Liver (tissue), 8 donors: ENCODE measurements at regions not wholly inside any gene's neighbourhood (a gene's known extent, or its start where the extent isn't known, plus 50 kb on each side); places are given as distances from the start of the nearest gene placed in this dataset.

Experiments used
- DNase-seq: peaks from one replicate; pipeline ENCODE4 v3.0.0-alpha.2; 2017; ENCODE audit warnings: low spot score
- H3K27ac ChIP-seq, 2 donors: one replicate each; pipeline ENCODE4 v1.7.0; 2013; ENCODE audit warnings: inconsistent platforms in 2 of 2, low read length in 2 of 2, control low read depth in 1 of 2, low read depth in 1 of 2, mild to moderate bottlenecking in 1 of 2
- H3K27me3 ChIP-seq, 4 donors: one replicate each; pipeline versions ENCODE4 v1.6.1 to v1.7.0; 2013; ENCODE audit warnings: low read length in 3 of 4, inconsistent platforms in 1 of 4, mild to moderate bottlenecking in 1 of 4, moderate library complexity in 1 of 4; ENCODE audit not compliant: control insufficient read depth in 4 of 4, insufficient read depth in 4 of 4
- H3K36me3 ChIP-seq, 4 donors: one replicate each; pipeline versions ENCODE4 v1.6.1 to v1.7.0; 2013; ENCODE audit warnings: low read length in 3 of 4, mild to moderate bottlenecking in 3 of 4, low read depth in 1 of 4, moderate library complexity in 1 of 4; ENCODE audit not compliant: control insufficient read depth in 4 of 4, insufficient read depth in 3 of 4
- H3K4me1 ChIP-seq, 4 donors: one replicate each; pipeline versions ENCODE4 v1.6.1 to v1.7.0; 2013; ENCODE audit warnings: low read length in 3 of 4, mild to moderate bottlenecking in 3 of 4, moderate library complexity in 1 of 4; ENCODE audit not compliant: control insufficient read depth in 4 of 4, insufficient read depth in 4 of 4
- H3K4me3 ChIP-seq, 3 donors: one replicate each; pipeline versions ENCODE4 v1.6.1 to v1.7.0; 2013; ENCODE audit warnings: low read length in 3 of 3, control low read depth in 1 of 3, low read depth in 1 of 3, mild to moderate bottlenecking in 1 of 3
- H3K9ac ChIP-seq, 2 donors: one replicate each; pipeline ENCODE4 v1.7.0; 2013; ENCODE audit warnings: low read length in 2 of 2, mild to moderate bottlenecking in 2 of 2, moderate library complexity in 2 of 2, control low read depth in 1 of 2, low read depth in 1 of 2
- H3K9me3 ChIP-seq, 4 donors: one replicate each; pipeline versions ENCODE4 v1.6.1 to v1.7.0; 2013; ENCODE audit warnings: low read length in 3 of 4; ENCODE audit not compliant: control insufficient read depth in 4 of 4
- CTCF ChIP-seq: fragments of 150-350 bp; IDR thresholded peaks from 2 replicates; pipeline ENCODE4 v1.5.1; 2017; ENCODE audit warnings: improper control_type of control experiment, low read depth, low read length; ENCODE audit not compliant: missing input control
- EGR1 ChIP-seq, 2 donors: IDR thresholded peaks; 2 replicates each; pipeline ENCODE4 v1.6.1; 2016 to 2018; ENCODE audit warnings: antibody characterized with exemption in 2 of 2, low read depth in 2 of 2
- FOXA1 ChIP-seq: IDR thresholded peaks from 2 replicates; pipeline ENCODE4 v1.6.1; 2016; ENCODE audit warnings: antibody characterized with exemption
- FOXA2 ChIP-seq: IDR thresholded peaks from 2 replicates; pipeline ENCODE4 v1.6.1; 2016; ENCODE audit warnings: antibody characterized with exemption
- GABPA ChIP-seq, 2 donors: IDR thresholded peaks in 1 of 2; conservative IDR thresholded peaks in 1 of 2; 2 replicates each; pipeline ENCODE4 v1.6.1; 2016; ENCODE audit warnings: antibody characterized with exemption in 2 of 2, mild to moderate bottlenecking in 1 of 2, moderate library complexity in 1 of 2
- HNF4A ChIP-seq, 2 donors: conservative IDR thresholded peaks; 2 replicates each; pipeline ENCODE4 v1.6.1; 2016; ENCODE audit warnings: antibody characterized with exemption in 2 of 2, mild to moderate bottlenecking in 2 of 2
- HNF4G ChIP-seq: IDR thresholded peaks from 2 replicates; pipeline ENCODE4 v1.6.1; 2016; ENCODE audit warnings: antibody characterized with exemption
- JUND ChIP-seq, 2 donors: IDR thresholded peaks; 2 replicates each; pipeline ENCODE4 v1.6.1; 2016; ENCODE audit warnings: antibody characterized with exemption in 2 of 2
- MAX ChIP-seq: IDR thresholded peaks from 2 replicates; pipeline ENCODE4 v1.6.1; 2016; ENCODE audit warnings: antibody characterized with exemption
- NR2F2 ChIP-seq: IDR thresholded peaks from 2 replicates; pipeline ENCODE4 v1.6.1; 2016; ENCODE audit warnings: antibody characterized with exemption
- RAD21 ChIP-seq, 2 donors: IDR thresholded peaks; 2 replicates each; pipeline ENCODE4 v1.6.1; 2016; ENCODE audit warnings: antibody characterized with exemption in 2 of 2, mild to moderate bottlenecking in 2 of 2
- REST ChIP-seq: IDR thresholded peaks from 2 replicates; pipeline ENCODE4 v1.6.1; 2016; ENCODE audit warnings: antibody characterized with exemption, mild to moderate bottlenecking
- RXRA ChIP-seq, 2 donors: IDR thresholded peaks; 2 replicates each; pipeline ENCODE4 v1.6.1; 2017 to 2018; ENCODE audit warnings: antibody characterized with exemption in 2 of 2, mild to moderate bottlenecking in 1 of 2
- SP1 ChIP-seq: IDR thresholded peaks from 2 replicates; pipeline ENCODE4 v1.6.1; 2018; ENCODE audit warnings: antibody characterized with exemption, mild to moderate bottlenecking
- TAF1 ChIP-seq: conservative IDR thresholded peaks from 2 replicates; pipeline ENCODE4 v1.6.1; 2016; ENCODE audit warnings: antibody characterized with exemption, mild to moderate bottlenecking
- YY1 ChIP-seq: IDR thresholded peaks from 2 replicates; pipeline ENCODE4 v1.6.1; 2016; ENCODE audit warnings: antibody characterized with exemption, mild to moderate bottlenecking
- ZBTB33 ChIP-seq: IDR thresholded peaks from 2 replicates; pipeline ENCODE4 v1.6.1; 2016; ENCODE audit warnings: antibody characterized with exemption
- WGBS: extraction: QIAGEN DNeasy Blood & Tissue Kit; methylation state at CpG from one replicate; pipeline ENCODE4 v1.1.7; 2013; 5-methylcytosine and 5-hydroxymethylcytosine counted together
- TF ChIP-seq, protein P1 (sequence below): IDR thresholded peaks from 2 replicates; pipeline ENCODE4 v1.6.1; 2016; ENCODE audit warnings: antibody characterized with exemption
- donor health status: healthy.
- donor health status: healthy.
- donor health status: healthy.
- donor health status: healthy.
- donor health status: healthy.

DNA sequence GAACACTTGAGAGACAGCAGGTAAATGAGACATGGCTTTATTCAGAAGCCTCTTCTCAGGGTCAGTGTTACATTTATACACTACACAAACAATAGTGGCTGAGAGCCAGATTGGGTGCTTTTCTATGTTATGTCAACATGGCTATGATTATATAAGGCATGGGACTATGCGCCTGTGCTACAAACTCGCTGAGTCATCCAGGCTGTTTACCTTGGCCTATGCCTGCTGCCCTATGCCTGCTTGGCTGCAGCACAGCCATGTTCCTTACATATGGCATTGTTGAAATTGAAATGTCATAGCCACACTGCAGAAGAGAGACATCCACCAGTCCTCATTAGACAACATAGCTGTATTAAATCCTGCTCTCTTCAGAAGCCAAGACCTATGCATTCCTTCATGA lies 236.3 kb upstream of the NWD2 start:
- no peak for DNase-seq
- 24% methylated on average over 2 of the region's 2 CpGs for WGBS
- TF ChIP-seq CTCF (no peak), MAX (no peak), JUND (IDR thresholded peaks at IDR 0.05) (no peak), ZBTB33 (no peak), RXRA (IDR thresholded peaks at IDR 0.05) (no peak), EGR1 (IDR thresholded peaks at IDR 0.05; ENCODE audit: low read depth in 2 of 2) (no peak), TAF1 (no peak), FOXA2 (peak; percentile 34)
- no peaks in the 10 kb centered on the region for H3K4me1 ChIP-seq
- no peak overlapping the region for H3K9ac ChIP-seq
- no peaks in the 10 kb centered on the region for H3K9me3 ChIP-seq
- H3K36me3 ChIP-seq: no peaks in the 10 kb centered on the region
- H3K4me3 ChIP-seq: no peak overlapping the region
- H3K27me3 ChIP-seq: no peaks in the 10 kb centered on the region
- H3K27ac ChIP-seq: no peak overlapping the region

DNA sequence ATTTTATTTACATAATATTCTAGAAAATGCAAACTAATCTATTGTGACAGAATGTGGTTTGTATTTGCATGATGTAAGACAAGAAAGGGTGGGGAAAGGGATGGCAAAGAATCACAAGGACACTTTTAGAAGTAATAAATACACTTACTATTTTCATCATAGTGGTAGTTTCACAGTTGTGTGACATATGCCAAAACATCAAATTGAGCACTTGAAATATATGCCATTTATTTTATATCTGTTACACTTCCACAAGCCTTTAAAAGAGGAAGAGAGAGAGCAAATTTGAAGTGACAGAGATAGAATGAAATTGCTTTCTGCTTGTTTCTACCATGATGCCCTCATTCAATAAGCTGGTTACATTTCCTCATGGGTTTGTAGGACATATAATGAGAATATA lies 230.0 kb upstream of the NWD2 start:
- Histone ChIP-seq H3K36me3 (no peaks in the 10 kb centered on the region), H3K27ac (no peak overlapping the region), H3K4me3 (no peak overlapping the region), H3K4me1 (no peaks in the 10 kb centered on the region), H3K9ac (no peak overlapping the region), H3K9me3 (no peaks in the 10 kb centered on the region), H3K27me3 (no peaks in the 10 kb centered on the region)
- TF ChIP-seq, protein P1, sequence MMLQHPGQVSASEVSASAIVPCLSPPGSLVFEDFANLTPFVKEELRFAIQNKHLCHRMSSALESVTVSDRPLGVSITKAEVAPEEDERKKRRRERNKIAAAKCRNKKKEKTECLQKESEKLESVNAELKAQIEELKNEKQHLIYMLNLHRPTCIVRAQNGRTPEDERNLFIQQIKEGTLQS: no peak
- TF ChIP-seq FOXA1 (no peak), HNF4A (conservative IDR thresholded peaks at IDR 0.05) (no peak)
- no peak for DNase-seq

- Histone ChIP-seq H3K9ac (no peak overlapping the region), H3K4me3 (no peak overlapping the region), H3K9me3 (no peaks in the 10 kb centered on the region), H3K27ac (no peak overlapping the region), H3K27me3 (no peaks in the 10 kb centered on the region), H3K4me1 (no peaks in the 10 kb centered on the region), H3K36me3 (no peaks in the 10 kb centered on the region)
- TF ChIP-seq FOXA1: no peak
- TF ChIP-seq ZBTB33: no peak
- TF ChIP-seq HNF4A (conservative IDR thresholded peaks at IDR 0.05): no peak
- no peak for TF ChIP-seq HNF4G
- TF ChIP-seq FOXA2: no peak
- TF ChIP-seq EGR1 (IDR thresholded peaks at IDR 0.05; ENCODE audit: low read depth in 2 of 2): no peak
- no peak for TF ChIP-seq REST
- no peak for TF ChIP-seq GABPA (IDR thresholded peaks at IDR 0.05 in 1 of 2, conservative IDR thresholded peaks at IDR 0.05 in 1 of 2)
- TF ChIP-seq RAD21 (IDR thresholded peaks at IDR 0.05): no peak
- no peak for TF ChIP-seq SP1
- no peak for TF ChIP-seq YY1
- TF ChIP-seq TAF1: no peak
- TF ChIP-seq NR2F2: no peak
- DNase-seq: no peak
- WGBS: 79% methylated on average over 2 of the region's 2 CpGs
Observed at GRCh38 chr4:37015391-37015790, 229.2 kb upstream of the NWD2 start.
